H1 (cell line): ENCODE measurements at regions not wholly inside any gene's neighbourhood (a gene's known extent, or its start where the extent isn't known, plus 50 kb on each side); places are given as distances from the start of the nearest gene placed in this dataset.

Experiments
- BCL11A ChIP-seq, 2 experiments: IDR thresholded peaks; one replicate each; pipeline ENCODE4 v1.6.1; 2011; ENCODE audit warnings: low read depth in 2 of 2, low read length in 2 of 2, mild to moderate bottlenecking in 2 of 2
- ZNF274 ChIP-seq: IDR thresholded peaks from 2 replicates; pipeline ENCODE4 v1.7.0; 2012; ENCODE audit warnings: low read length, borderline replicate concordance; ENCODE audit errors: extremely low read depth
- TF ChIP-seq, protein P1 (sequence below): fragments of 300-600 bp; sonication (generic); IDR thresholded peaks from 2 replicates; pipeline ENCODE4 v1.7.1; 2012; ENCODE audit warnings: low read length, moderate library complexity, mild to moderate bottlenecking, inconsistent platforms; ENCODE audit not compliant: insufficient replicate concordance
- TF ChIP-seq, protein P2 (sequence below): IDR thresholded peaks from 2 replicates; pipeline ENCODE4 v1.6.1; 2012; ENCODE audit warnings: inconsistent platforms

DNA sequence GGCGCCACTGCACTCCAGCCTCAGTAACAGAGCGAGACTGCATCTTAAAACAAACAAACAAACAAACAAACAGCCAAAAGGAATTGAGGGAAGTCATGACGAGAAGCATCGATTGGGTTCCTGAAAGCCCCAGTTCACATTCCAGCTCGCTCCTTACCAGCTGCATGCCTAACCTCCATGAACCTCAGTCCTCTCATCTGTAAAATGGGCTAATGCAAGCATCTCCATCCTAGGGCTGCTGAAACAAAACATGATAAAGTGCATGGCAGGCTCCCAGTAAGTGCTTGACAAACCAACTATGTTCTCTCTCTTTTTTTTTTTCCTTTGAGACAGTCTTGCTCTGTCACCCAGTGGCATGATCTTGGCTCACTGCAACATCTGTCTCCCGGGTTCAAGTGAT, 79.7 kb upstream of the DISP3 start (continued):
- TF ChIP-seq, protein P1, sequence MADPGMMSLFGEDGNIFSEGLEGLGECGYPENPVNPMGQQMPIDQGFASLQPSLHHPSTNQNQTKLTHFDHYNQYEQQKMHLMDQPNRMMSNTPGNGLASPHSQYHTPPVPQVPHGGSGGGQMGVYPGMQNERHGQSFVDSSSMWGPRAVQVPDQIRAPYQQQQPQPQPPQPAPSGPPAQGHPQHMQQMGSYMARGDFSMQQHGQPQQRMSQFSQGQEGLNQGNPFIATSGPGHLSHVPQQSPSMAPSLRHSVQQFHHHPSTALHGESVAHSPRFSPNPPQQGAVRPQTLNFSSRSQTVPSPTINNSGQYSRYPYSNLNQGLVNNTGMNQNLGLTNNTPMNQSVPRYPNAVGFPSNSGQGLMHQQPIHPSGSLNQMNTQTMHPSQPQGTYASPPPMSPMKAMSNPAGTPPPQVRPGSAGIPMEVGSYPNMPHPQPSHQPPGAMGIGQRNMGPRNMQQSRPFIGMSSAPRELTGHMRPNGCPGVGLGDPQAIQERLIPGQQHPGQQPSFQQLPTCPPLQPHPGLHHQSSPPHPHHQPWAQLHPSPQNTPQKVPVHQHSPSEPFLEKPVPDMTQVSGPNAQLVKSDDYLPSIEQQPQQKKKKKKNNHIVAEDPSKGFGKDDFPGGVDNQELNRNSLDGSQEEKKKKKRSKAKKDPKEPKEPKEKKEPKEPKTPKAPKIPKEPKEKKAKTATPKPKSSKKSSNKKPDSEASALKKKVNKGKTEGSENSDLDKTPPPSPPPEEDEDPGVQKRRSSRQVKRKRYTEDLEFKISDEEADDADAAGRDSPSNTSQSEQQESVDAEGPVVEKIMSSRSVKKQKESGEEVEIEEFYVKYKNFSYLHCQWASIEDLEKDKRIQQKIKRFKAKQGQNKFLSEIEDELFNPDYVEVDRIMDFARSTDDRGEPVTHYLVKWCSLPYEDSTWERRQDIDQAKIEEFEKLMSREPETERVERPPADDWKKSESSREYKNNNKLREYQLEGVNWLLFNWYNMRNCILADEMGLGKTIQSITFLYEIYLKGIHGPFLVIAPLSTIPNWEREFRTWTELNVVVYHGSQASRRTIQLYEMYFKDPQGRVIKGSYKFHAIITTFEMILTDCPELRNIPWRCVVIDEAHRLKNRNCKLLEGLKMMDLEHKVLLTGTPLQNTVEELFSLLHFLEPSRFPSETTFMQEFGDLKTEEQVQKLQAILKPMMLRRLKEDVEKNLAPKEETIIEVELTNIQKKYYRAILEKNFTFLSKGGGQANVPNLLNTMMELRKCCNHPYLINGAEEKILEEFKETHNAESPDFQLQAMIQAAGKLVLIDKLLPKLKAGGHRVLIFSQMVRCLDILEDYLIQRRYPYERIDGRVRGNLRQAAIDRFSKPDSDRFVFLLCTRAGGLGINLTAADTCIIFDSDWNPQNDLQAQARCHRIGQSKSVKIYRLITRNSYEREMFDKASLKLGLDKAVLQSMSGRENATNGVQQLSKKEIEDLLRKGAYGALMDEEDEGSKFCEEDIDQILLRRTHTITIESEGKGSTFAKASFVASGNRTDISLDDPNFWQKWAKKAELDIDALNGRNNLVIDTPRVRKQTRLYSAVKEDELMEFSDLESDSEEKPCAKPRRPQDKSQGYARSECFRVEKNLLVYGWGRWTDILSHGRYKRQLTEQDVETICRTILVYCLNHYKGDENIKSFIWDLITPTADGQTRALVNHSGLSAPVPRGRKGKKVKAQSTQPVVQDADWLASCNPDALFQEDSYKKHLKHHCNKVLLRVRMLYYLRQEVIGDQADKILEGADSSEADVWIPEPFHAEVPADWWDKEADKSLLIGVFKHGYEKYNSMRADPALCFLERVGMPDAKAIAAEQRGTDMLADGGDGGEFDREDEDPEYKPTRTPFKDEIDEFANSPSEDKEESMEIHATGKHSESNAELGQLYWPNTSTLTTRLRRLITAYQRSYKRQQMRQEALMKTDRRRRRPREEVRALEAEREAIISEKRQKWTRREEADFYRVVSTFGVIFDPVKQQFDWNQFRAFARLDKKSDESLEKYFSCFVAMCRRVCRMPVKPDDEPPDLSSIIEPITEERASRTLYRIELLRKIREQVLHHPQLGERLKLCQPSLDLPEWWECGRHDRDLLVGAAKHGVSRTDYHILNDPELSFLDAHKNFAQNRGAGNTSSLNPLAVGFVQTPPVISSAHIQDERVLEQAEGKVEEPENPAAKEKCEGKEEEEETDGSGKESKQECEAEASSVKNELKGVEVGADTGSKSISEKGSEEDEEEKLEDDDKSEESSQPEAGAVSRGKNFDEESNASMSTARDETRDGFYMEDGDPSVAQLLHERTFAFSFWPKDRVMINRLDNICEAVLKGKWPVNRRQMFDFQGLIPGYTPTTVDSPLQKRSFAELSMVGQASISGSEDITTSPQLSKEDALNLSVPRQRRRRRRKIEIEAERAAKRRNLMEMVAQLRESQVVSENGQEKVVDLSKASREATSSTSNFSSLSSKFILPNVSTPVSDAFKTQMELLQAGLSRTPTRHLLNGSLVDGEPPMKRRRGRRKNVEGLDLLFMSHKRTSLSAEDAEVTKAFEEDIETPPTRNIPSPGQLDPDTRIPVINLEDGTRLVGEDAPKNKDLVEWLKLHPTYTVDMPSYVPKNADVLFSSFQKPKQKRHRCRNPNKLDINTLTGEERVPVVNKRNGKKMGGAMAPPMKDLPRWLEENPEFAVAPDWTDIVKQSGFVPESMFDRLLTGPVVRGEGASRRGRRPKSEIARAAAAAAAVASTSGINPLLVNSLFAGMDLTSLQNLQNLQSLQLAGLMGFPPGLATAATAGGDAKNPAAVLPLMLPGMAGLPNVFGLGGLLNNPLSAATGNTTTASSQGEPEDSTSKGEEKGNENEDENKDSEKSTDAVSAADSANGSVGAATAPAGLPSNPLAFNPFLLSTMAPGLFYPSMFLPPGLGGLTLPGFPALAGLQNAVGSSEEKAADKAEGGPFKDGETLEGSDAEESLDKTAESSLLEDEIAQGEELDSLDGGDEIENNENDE = no peak
- TF ChIP-seq BCL11A (IDR thresholded peaks at IDR 0.05; ENCODE audit: low read depth in 2 of 2, low read length in 2 of 2) (no peak), ZNF274 (no peak)
- TF ChIP-seq, protein P2, sequence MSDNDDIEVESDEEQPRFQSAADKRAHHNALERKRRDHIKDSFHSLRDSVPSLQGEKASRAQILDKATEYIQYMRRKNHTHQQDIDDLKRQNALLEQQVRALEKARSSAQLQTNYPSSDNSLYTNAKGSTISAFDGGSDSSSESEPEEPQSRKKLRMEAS = no peak
